H9 (cell line): ENCODE measurements at regions not wholly inside any gene's neighbourhood (a gene's known extent, or its start where the extent isn't known, plus 50 kb on each side); places are given as distances from the start of the nearest gene placed in this dataset.

Source experiments
- DNase-seq: peaks from one replicate; pipeline ENCODE4 v3.0.0-alpha.2; 2017
- H2AFZ ChIP-seq: one replicate; pipeline ENCODE4 v1.6.1; 2013; ENCODE audit warnings: mild to moderate bottlenecking, low read length, control low read depth, moderate library complexity
- H2AK5ac ChIP-seq: 2 replicates; pipeline ENCODE4 v1.6.1; 2013; ENCODE audit warnings: low read length, control low read depth, mixed read lengths; ENCODE audit not compliant: insufficient read length
- H2BK120ac ChIP-seq: one replicate; pipeline ENCODE4 v1.6.1; 2013; ENCODE audit warnings: low read depth, mild to moderate bottlenecking, low read length, control low read depth, inconsistent platforms; ENCODE audit not compliant: poor library complexity, severe bottlenecking
- H2BK12ac ChIP-seq: 2 replicates; pipeline ENCODE4 v1.6.1; 2013; ENCODE audit warnings: low read length, control low read depth, mixed read lengths, low read depth; ENCODE audit not compliant: insufficient read length
- H2BK15ac ChIP-seq: 2 replicates; pipeline ENCODE4 v1.6.1; 2013; ENCODE audit warnings: low read depth, low read length, control low read depth
- H2BK20ac ChIP-seq: one replicate; pipeline ENCODE4 v1.6.1; 2013; ENCODE audit warnings: low read depth, mild to moderate bottlenecking, low read length, control low read depth, inconsistent platforms; ENCODE audit not compliant: poor library complexity, severe bottlenecking
- H2BK5ac ChIP-seq: 2 replicates; pipeline ENCODE4 v1.6.1; 2013; ENCODE audit warnings: low read length, control low read depth, mixed read lengths; ENCODE audit not compliant: insufficient read length
- H3K14ac ChIP-seq: 2 replicates; pipeline ENCODE4 v1.6.1; 2013; ENCODE audit warnings: low read length, control low read depth; ENCODE audit not compliant: insufficient read depth
- H3K18ac ChIP-seq: 2 replicates; pipeline ENCODE4 v1.6.1; 2013; ENCODE audit warnings: low read depth, mild to moderate bottlenecking, mixed read lengths, low read length, control low read depth; ENCODE audit not compliant: insufficient read length
- H3K23ac ChIP-seq: 2 replicates; pipeline ENCODE4 v1.6.1; 2013; ENCODE audit warnings: low read length, control low read depth, mixed read lengths, low read depth; ENCODE audit not compliant: insufficient read length
- H3K23me2 ChIP-seq: 2 replicates; pipeline ENCODE4 v1.6.1; 2013; ENCODE audit warnings: low read depth, mild to moderate bottlenecking, mixed read lengths, low read length, control low read depth; ENCODE audit not compliant: insufficient read length, poor library complexity, severe bottlenecking
- H3K27ac ChIP-seq: 2 replicates; pipeline ENCODE4 v1.5.1; 2013; ENCODE audit warnings: low read length, control low read depth, mixed read lengths, low read depth; ENCODE audit not compliant: insufficient read length
- H3K27me3 ChIP-seq: 2 replicates; pipeline ENCODE4 v1.6.1; 2013; ENCODE audit warnings: low read length, control low read depth, inconsistent platforms; ENCODE audit not compliant: insufficient read depth
- H3K4ac ChIP-seq: 2 replicates; pipeline ENCODE4 v1.6.1; 2013; ENCODE audit warnings: low read depth, mild to moderate bottlenecking, control low read depth, inconsistent platforms, low read length, moderate library complexity
- H3K4me1 ChIP-seq: 2 replicates; pipeline ENCODE4 v1.6.1; 2013; ENCODE audit warnings: low read length, control low read depth, inconsistent platforms; ENCODE audit not compliant: insufficient read depth
- H3K4me2 ChIP-seq: 2 replicates; pipeline ENCODE4 v1.6.1; 2013; ENCODE audit warnings: low read length, control low read depth, mixed read lengths; ENCODE audit not compliant: insufficient read length, insufficient read depth
- H3K56ac ChIP-seq: 2 replicates; pipeline ENCODE4 v1.6.1; 2013; ENCODE audit warnings: low read depth, mild to moderate bottlenecking, mixed read lengths, low read length, control low read depth; ENCODE audit not compliant: insufficient read length
- H3K79me1 ChIP-seq: 2 replicates; pipeline ENCODE4 v1.6.1; 2013; ENCODE audit warnings: low read depth, mild to moderate bottlenecking, moderate library complexity, low read length, control low read depth, inconsistent platforms; ENCODE audit not compliant: insufficient read depth, poor library complexity, severe bottlenecking
- H3K79me2 ChIP-seq: 2 replicates; pipeline ENCODE4 v1.6.1; 2013; ENCODE audit warnings: low read length, control low read depth, inconsistent platforms; ENCODE audit not compliant: insufficient read depth
- H3K9ac ChIP-seq: 2 replicates; pipeline ENCODE4 v1.6.1; 2013; ENCODE audit warnings: low read length, control low read depth, mixed read lengths; ENCODE audit not compliant: insufficient read length; ENCODE audit errors: extremely low read depth
- H3K9me3 ChIP-seq: one replicate; pipeline ENCODE4 v1.6.1; 2013; ENCODE audit warnings: low read depth, low read length, inconsistent platforms; ENCODE audit not compliant: control insufficient read depth
- H3T11ph ChIP-seq: one replicate; pipeline ENCODE4 v1.6.1; 2013; ENCODE audit warnings: mild to moderate bottlenecking, low read length, control low read depth, inconsistent platforms
- H4K20me1 ChIP-seq: one replicate; pipeline ENCODE4 v1.6.1; 2013; ENCODE audit not compliant: control insufficient read depth, insufficient read length, insufficient read depth
- H4K5ac ChIP-seq: 2 replicates; pipeline ENCODE4 v1.6.1; 2013; ENCODE audit warnings: low read depth, mild to moderate bottlenecking, mixed read lengths, low read length, control low read depth; ENCODE audit not compliant: insufficient read length
- H4K8ac ChIP-seq: replicated peaks from 2 replicates; pipeline ENCODE4 v1.6.1; 2013; ENCODE audit warnings: low read length, control low read depth, mixed read lengths, low read depth; ENCODE audit not compliant: insufficient read length
- H4K91ac ChIP-seq: 2 replicates; pipeline ENCODE4 v1.6.1; 2013; ENCODE audit warnings: low read depth, mild to moderate bottlenecking, moderate library complexity, mixed read lengths, low read length, control low read depth; ENCODE audit not compliant: insufficient read length
- H3K27ac Mint-ChIP-seq, 3 experiments: 2 replicates in 2 of 3; 3 replicates in 1 of 3; pipeline ENCODE4 v1.8.0; 2020 to 2021; ENCODE audit warnings: mixed read lengths in 3 of 3, mild to moderate bottlenecking in 1 of 3, moderate library complexity in 1 of 3
- H3K27me3 Mint-ChIP-seq: 2 replicates; pipeline ENCODE4 v1.8.0; 2021; ENCODE audit warnings: low read depth, mild to moderate bottlenecking, moderate library complexity, mixed read lengths
- H3K36me3 Mint-ChIP-seq, 3 experiments: 2 replicates in 2 of 3; 3 replicates in 1 of 3; pipeline ENCODE4 v1.8.0; 2020 to 2021; ENCODE audit warnings: low read depth in 3 of 3, mixed read lengths in 3 of 3; ENCODE audit not compliant: insufficient read depth in 1 of 3
- H3K4me1 Mint-ChIP-seq, 2 experiments: 2 replicates each; pipeline ENCODE4 v1.8.0; 2020; ENCODE audit warnings: mixed read lengths in 2 of 2
- H3K4me3 Mint-ChIP-seq, 2 experiments: 2 replicates in 1 of 2; 3 replicates in 1 of 2; pipeline ENCODE4 v1.8.0; 2020 to 2021; ENCODE audit warnings: mild to moderate bottlenecking in 2 of 2, mixed read lengths in 2 of 2, moderate library complexity in 1 of 2
- H3K9me3 Mint-ChIP-seq, 2 experiments: 2 replicates in 1 of 2; 3 replicates in 1 of 2; pipeline ENCODE4 v1.8.0; 2020; ENCODE audit warnings: mild to moderate bottlenecking in 2 of 2, mixed read lengths in 2 of 2, moderate library complexity in 1 of 2
- CTCF ChIP-seq: fragments of 200-600 bp; sonication (generic); conservative IDR thresholded peaks from 3 replicates; pipeline ENCODE4 v1.8.0; 2021; ENCODE audit warnings: antibody characterized with exemption, mild to moderate bottlenecking
- WGBS: extraction: QIAGEN DNeasy Blood & Tissue Kit; methylation state at CpG from one replicate; pipeline ENCODE4 v1.1.7; 2013; ENCODE audit warnings: missing lambda C conversion rate, low lambda C conversion rate, mixed read lengths; ENCODE audit not compliant: insufficient read length; ENCODE audit errors: extremely low coverage; 5-methylcytosine and 5-hydroxymethylcytosine counted together

DNA sequence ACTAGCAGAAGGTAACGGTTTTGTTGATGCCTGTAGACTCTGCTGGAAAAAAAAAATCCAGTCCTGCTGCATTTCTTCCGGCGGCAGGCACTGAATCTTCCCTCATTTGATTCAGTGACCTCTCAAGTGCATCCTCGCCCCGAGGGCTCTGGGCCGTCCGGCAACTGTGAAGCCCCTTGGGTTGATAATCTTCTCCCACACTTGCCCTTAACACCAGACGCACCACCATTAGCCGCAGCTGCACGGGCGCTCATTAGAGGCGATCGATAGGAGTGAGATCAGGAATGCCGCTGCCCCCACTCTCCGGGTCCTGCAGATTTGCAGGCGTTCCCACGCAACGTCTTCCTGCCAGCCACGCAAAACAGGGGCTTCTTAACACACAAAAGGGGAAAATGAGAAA is 200.0 kb upstream of the MKI67 start:
- Histone ChIP-seq H3K9ac (no peak overlapping the region), H2BK5ac (no peak overlapping the region), H3K14ac (no peak overlapping the region), H2AFZ (no peak overlapping the region), H3T11ph (no peak overlapping the region), H4K5ac (no peak overlapping the region), H2BK15ac (no peak overlapping the region), H3K56ac (no peak overlapping the region), H3K4me2 (no peak overlapping the region), H3K79me2 (no peaks in the 10 kb centered on the region), H4K20me1 (no peaks in the 10 kb centered on the region), H2BK20ac (no peak overlapping the region), H2AK5ac (no peak overlapping the region), H2BK12ac (no peak overlapping the region), H3K27ac (no peak overlapping the region), H3K27me3 (no peaks in the 10 kb centered on the region), H3K4ac (no peak overlapping the region), H3K23me2 (no peaks in the 10 kb centered on the region), H2BK120ac (no peak overlapping the region), H3K79me1 (no peaks in the 10 kb centered on the region), H3K9me3 (no peaks in the 10 kb centered on the region), H3K23ac (no peak overlapping the region), H4K8ac (no peak overlapping the region), H3K4me1 (no peaks in the 10 kb centered on the region), H3K18ac (no peak overlapping the region), H4K91ac (no peak overlapping the region)
- H3K9me3 Mint-ChIP-seq, result peaks cover 10% of the 10 kb centered on the region in 2 experiments; a peak in 4 of 5 replicates
- H3K27me3 Mint-ChIP-seq, result peaks cover 2% of the 10 kb centered on the region; the same call in 1 of the 2 replicates
- TF ChIP-seq CTCF, result no peak
- H3K36me3 Mint-ChIP-seq, result peaks cover 0 to 11% (median 0%) of the 10 kb centered on the region in 3 experiments; a peak in 3 of 7 replicates
- peaks cover 5 to 11% of the 10 kb centered on the region in 2 experiments for H3K4me1 Mint-ChIP-seq
- WGBS, result no CpG with 5 or more reads among the region's 19 CpGs
- no peak for DNase-seq
- H3K27ac Mint-ChIP-seq, result no peak overlapping the region
- no peak overlapping the region for H3K4me3 Mint-ChIP-seq
